H1 (cell line): ENCODE measurements at regions not wholly inside any gene's neighbourhood (a gene's known extent, or its start where the extent isn't known, plus 50 kb on each side); places are given as distances from the start of the nearest gene placed in this dataset.

Experiments used
- CTCF ChIA-PET: fragments of 300-600 bp; sonication (Branson Sonifier 250); formaldehyde crosslinking; loops from one replicate; lab custom pipeline; 2021; ENCODE audit not compliant: partially characterized antibody; lab: Charles Lee
- POLR2A ChIA-PET: fragments of 300-600 bp; sonication (Branson Sonifier 250); formaldehyde crosslinking; loops from one replicate; lab custom pipeline; 2021; ENCODE audit warnings: inconsistent platforms; ENCODE audit not compliant: partially characterized antibody; lab: Charles Lee
- DNase-seq, 2 experiments: peaks; one replicate each; pipeline versions ENCODE4 v3.0.0 to v3.0.0-alpha.2; 2010 to 2022; ENCODE audit warnings: low spot score in 2 of 2, low read depth in 1 of 2, mixed read lengths in 1 of 2
- FAIRE-seq: peaks from 2 replicates; lab custom pipeline; 2011; peaks lifted over from hg19 to GRCh38; lab: Jason Lieb, UNC
- H2AFZ ChIP-seq: 2 replicates; pipeline ENCODE4 v1.8.1; 2012; ENCODE audit warnings: low read length, inconsistent platforms
- H2AK5ac ChIP-seq: 2 replicates; pipeline ENCODE4 v1.6.1; 2013; ENCODE audit warnings: low read depth, low read length
- H2BK120ac ChIP-seq: replicated peaks from 2 replicates; pipeline ENCODE3; 2013; ENCODE audit warnings: low read depth, low read length, inconsistent platforms
- H2BK12ac ChIP-seq: 2 replicates; pipeline ENCODE4 v1.6.1; 2013; ENCODE audit warnings: low read depth, low read length
- H2BK15ac ChIP-seq: 2 replicates; pipeline ENCODE4 v1.6.1; 2013; ENCODE audit warnings: low read length
- H2BK20ac ChIP-seq: 2 replicates; pipeline ENCODE4 v1.6.1; 2013; ENCODE audit warnings: low read length
- H2BK5ac ChIP-seq: 2 replicates; pipeline ENCODE4 v1.6.1; 2013; ENCODE audit warnings: low read depth, low read length
- H3K14ac ChIP-seq: 2 replicates; pipeline ENCODE4 v1.6.1; 2013; ENCODE audit warnings: inconsistent platforms; ENCODE audit not compliant: insufficient read length
- H3K18ac ChIP-seq: 2 replicates; pipeline ENCODE4 v1.6.1; 2013; ENCODE audit warnings: low read length; ENCODE audit errors: extremely low read depth
- H3K23ac ChIP-seq: 2 replicates; pipeline ENCODE4 v1.6.1; 2013; ENCODE audit warnings: inconsistent platforms; ENCODE audit not compliant: insufficient read length
- H3K23me2 ChIP-seq: 2 replicates; pipeline ENCODE4 v1.6.1; 2013; ENCODE audit warnings: low read depth, low read length
- H3K27ac ChIP-seq: 2 replicates; pipeline ENCODE4 v1.6.1; 2011; ENCODE audit warnings: low read depth, low read length, inconsistent platforms
- H3K27me3 ChIP-seq, 4 experiments: replicated peaks in 1 of 4; 1 replicate in 1 of 4; 2 replicates in 3 of 4; pipeline versions ENCODE4 v1.6.1 to v1.8.1; 2011 to 2013; ENCODE audit warnings: low read length in 3 of 4, mild to moderate bottlenecking in 3 of 4, inconsistent platforms in 2 of 4, mixed read lengths in 2 of 4, moderate library complexity in 1 of 4; ENCODE audit not compliant: control insufficient read depth in 3 of 4, insufficient read depth in 3 of 4; ENCODE audit errors: extremely low read depth in 1 of 4
- H3K36me3 ChIP-seq, 4 experiments: 2 replicates each; pipeline versions ENCODE4 v1.6.1 to v1.8.1; 2011 to 2013; ENCODE audit warnings: mild to moderate bottlenecking in 4 of 4, low read length in 3 of 4, moderate library complexity in 2 of 4, control low read depth in 1 of 4, inconsistent platforms in 1 of 4; ENCODE audit not compliant: insufficient read depth in 4 of 4, control insufficient read depth in 2 of 4
- H3K4ac ChIP-seq: replicated peaks from 2 replicates; pipeline ENCODE3; 2013; ENCODE audit warnings: low read length, low read depth, mixed read lengths, inconsistent platforms; ENCODE audit not compliant: insufficient read length
- H3K4me1 ChIP-seq, 4 experiments: replicated peaks in 1 of 4; 1 replicate in 1 of 4; 2 replicates in 3 of 4; pipeline versions ENCODE4 v1.6.1 to v1.8.1; 2011 to 2013; ENCODE audit warnings: low read length in 3 of 4, inconsistent platforms in 2 of 4, mixed read lengths in 1 of 4; ENCODE audit not compliant: insufficient read depth in 4 of 4, control insufficient read depth in 3 of 4
- H3K4me2 ChIP-seq, 2 experiments: 2 replicates each; pipeline versions ENCODE4 v1.6.1 to v1.8.1; 2011 to 2013; ENCODE audit warnings: low read depth in 2 of 2, low read length in 2 of 2, control low read depth in 1 of 2, inconsistent platforms in 1 of 2, mild to moderate bottlenecking in 1 of 2; ENCODE audit not compliant: insufficient read depth in 1 of 2
- H3K4me3 ChIP-seq, 4 experiments: fragments of 200-600, 300-600 bp in 1 of 4; sonication (generic), shearing (Covaris generic), sonication (Bioruptor Twin) in 1 of 4; 2 replicates each; pipeline versions ENCODE4 v1.5.1 to v1.8.1; 2011 to 2016; ENCODE audit warnings: low read length in 4 of 4, low read depth in 3 of 4, control low read depth in 2 of 4, inconsistent platforms in 2 of 4, mild to moderate bottlenecking in 2 of 4, mixed read lengths in 1 of 4, moderate library complexity in 1 of 4; ENCODE audit not compliant: insufficient read depth in 2 of 4; ENCODE audit errors: extremely low read depth in 1 of 4
- H3K56ac ChIP-seq: replicated peaks from 2 replicates; pipeline ENCODE3; 2013; ENCODE audit warnings: low read depth, mild to moderate bottlenecking, mixed read lengths, low read length, inconsistent platforms; ENCODE audit not compliant: insufficient read length
- H3K79me1 ChIP-seq: 2 replicates; pipeline ENCODE4 v1.6.1; 2013; ENCODE audit warnings: low read depth, low read length, control low read depth
- H3K79me2 ChIP-seq, 2 experiments: 2 replicates each; pipeline versions ENCODE4 v1.6.1 to v1.8.1; 2012 to 2013; ENCODE audit warnings: low read length in 2 of 2, mild to moderate bottlenecking in 2 of 2, inconsistent platforms in 1 of 2; ENCODE audit not compliant: insufficient read depth in 2 of 2, control insufficient read depth in 1 of 2
- H3K9ac ChIP-seq, 4 experiments: replicated peaks in 1 of 4; 1 replicate in 1 of 4; 2 replicates in 3 of 4; pipeline versions ENCODE4 v1.6.1 to v1.8.1; 2011 to 2013; ENCODE audit warnings: low read depth in 3 of 4, low read length in 3 of 4, control low read depth in 2 of 4, mild to moderate bottlenecking in 2 of 4, moderate library complexity in 2 of 4, inconsistent platforms in 1 of 4; ENCODE audit errors: extremely low read depth in 1 of 4
- H3K9me3 ChIP-seq, 2 experiments: 2 replicates each; pipeline versions ENCODE4 v1.6.1 to v1.8.1; 2012 to 2013; ENCODE audit warnings: mild to moderate bottlenecking in 2 of 2, moderate library complexity in 2 of 2, control low read depth in 1 of 2, inconsistent platforms in 1 of 2, low read depth in 1 of 2, low read length in 1 of 2, mixed read lengths in 1 of 2; ENCODE audit not compliant: insufficient read depth in 2 of 2
- H4K20me1 ChIP-seq, 2 experiments: replicated peaks in 1 of 2; 2 replicates each; pipeline versions ENCODE3 to v1.8.1; 2011 to 2013; ENCODE audit warnings: inconsistent platforms in 2 of 2, low read length in 2 of 2, mild to moderate bottlenecking in 1 of 2; ENCODE audit not compliant: insufficient read depth in 2 of 2, control insufficient read depth in 1 of 2
- H4K5ac ChIP-seq: 2 replicates; pipeline ENCODE4 v1.6.1; 2013; ENCODE audit warnings: low read length, low read depth, mixed read lengths, inconsistent platforms; ENCODE audit not compliant: insufficient read length
- H4K8ac ChIP-seq: 2 replicates; pipeline ENCODE4 v1.8.0; 2013; ENCODE audit warnings: mild to moderate bottlenecking, moderate library complexity, low read length, inconsistent platforms; ENCODE audit not compliant: insufficient read depth; ENCODE audit errors: extremely low read depth
- H4K91ac ChIP-seq: replicated peaks from 2 replicates; pipeline ENCODE3; 2013; ENCODE audit warnings: low read length, mixed read lengths, inconsistent platforms; ENCODE audit not compliant: insufficient read length
- BRCA1 ChIP-seq: IDR thresholded peaks from 2 replicates; pipeline ENCODE4 v1.6.1; 2012; ENCODE audit warnings: low read depth, low read length, improper control_type of control experiment
- EGR1 ChIP-seq: IDR thresholded peaks from 2 replicates; pipeline ENCODE4 v1.6.1; 2011; ENCODE audit warnings: low read depth, low read length, borderline replicate concordance
- EZH2 ChIP-seq: fragments of 200-600 bp; sonication (generic); IDR thresholded peaks from 2 replicates; pipeline ENCODE4 v1.7.1; 2012; ENCODE audit warnings: low read depth, mild to moderate bottlenecking, moderate library complexity, low read length, inconsistent platforms; ENCODE audit not compliant: severe bottlenecking
- HDAC6 ChIP-seq: IDR thresholded peaks from one replicate; pipeline ENCODE4 v1.7.1; 2012; ENCODE audit warnings: low read depth, mild to moderate bottlenecking, inconsistent platforms, low read length, moderate library complexity
- KDM5A ChIP-seq: fragments of 200-600 bp; IDR thresholded peaks from 2 replicates; pipeline ENCODE4 v1.7.1; 2012; ENCODE audit warnings: mild to moderate bottlenecking, low read length, inconsistent platforms, mixed read lengths
- POLR2A ChIP-seq, 2 experiments: IDR thresholded peaks; 1 replicate in 1 of 2; 2 replicates in 1 of 2; pipeline ENCODE4 v1.6.1; 2011; ENCODE audit warnings: low read depth in 2 of 2, low read length in 2 of 2, mild to moderate bottlenecking in 2 of 2; ENCODE audit errors: control extremely low read depth in 1 of 2
- SUZ12 ChIP-seq: fragments of 200-600 bp; sonication (generic); IDR thresholded peaks from 2 replicates; pipeline ENCODE4 v1.6.1; 2012; ENCODE audit warnings: mild to moderate bottlenecking, inconsistent platforms, low read length, moderate library complexity, mixed read lengths
- TAF1 ChIP-seq: IDR thresholded peaks from 2 replicates; pipeline ENCODE4 v1.6.1; 2011; ENCODE audit warnings: mild to moderate bottlenecking, low read depth, low read length
- TAF7 ChIP-seq: optimal IDR thresholded peaks from 2 replicates; pipeline ENCODE3; 2011; ENCODE audit warnings: low read depth, mild to moderate bottlenecking, inconsistent platforms, low read length, moderate library complexity, borderline replicate concordance
- TCF12 ChIP-seq: IDR thresholded peaks from 2 replicates; pipeline ENCODE4 v1.6.1; 2011; ENCODE audit warnings: low read depth, mild to moderate bottlenecking, low read length
- TEAD4 ChIP-seq: IDR thresholded peaks from 2 replicates; pipeline ENCODE4 v1.6.1; 2012; ENCODE audit warnings: low read depth, low read length, inconsistent platforms, mixed read lengths
- YY1 ChIP-seq: IDR thresholded peaks from 2 replicates; pipeline ENCODE4 v1.6.1; 2011; ENCODE audit warnings: low read depth, mild to moderate bottlenecking, low read length
- WGBS, 2 experiments: shearing (Covaris generic) in 1 of 2; methylation state at CpG; one replicate each; pipeline versions ENCODE4 v1.1.6 to v1.1.7; 2013 to 2015; ENCODE audit warnings: low lambda C conversion rate in 2 of 2, mixed read lengths in 2 of 2, inconsistent platforms in 1 of 2, low coverage in 1 of 2, missing lambda C conversion rate in 1 of 2; ENCODE audit not compliant: insufficient replicate concordance in 2 of 2, insufficient coverage in 1 of 2, insufficient read length in 1 of 2; ENCODE audit errors: extremely low coverage in 1 of 2, missing lambda C conversion rate in 1 of 2; 5-methylcytosine and 5-hydroxymethylcytosine counted together
- TF ChIP-seq, protein P1 (sequence below): IDR thresholded peaks from 2 replicates; pipeline ENCODE4 v1.6.1; 2012; ENCODE audit warnings: inconsistent platforms

DNA sequence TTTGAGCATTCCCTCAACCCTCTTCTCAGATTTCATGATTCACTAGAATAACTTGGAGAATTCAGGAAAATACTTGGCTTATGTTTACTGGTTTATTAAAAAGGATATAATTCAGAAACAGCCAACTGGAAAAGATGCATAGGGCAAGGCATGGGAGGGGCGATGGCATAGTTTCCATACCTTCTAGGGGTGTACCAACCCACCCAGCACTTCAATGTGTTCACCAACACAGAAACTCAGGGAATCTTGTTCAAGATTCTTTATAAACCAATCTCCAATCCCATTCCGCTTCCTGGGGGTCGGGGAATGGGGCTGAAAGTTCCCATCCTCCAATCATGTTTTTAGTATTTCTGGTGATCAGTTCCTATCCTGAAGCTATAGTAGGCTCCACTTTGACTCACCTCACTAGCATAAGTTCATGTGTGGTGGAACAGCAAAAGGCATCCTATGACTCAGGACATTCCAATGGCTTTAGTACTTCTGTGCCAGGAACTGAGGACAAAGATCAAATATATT lies 164.4 kb downstream of the SIM1 start:
- Histone ChIP-seq H3K27me3 (no peaks in the 10 kb centered on the region), H2BK15ac (no peak overlapping the region), H4K20me1 (no peaks in the 10 kb centered on the region), H4K5ac (no peak overlapping the region), H3K23ac (no peak overlapping the region), H2AK5ac (no peak overlapping the region), H3K9me3 (no peaks in the 10 kb centered on the region), H3K36me3 (no peaks in the 10 kb centered on the region), H3K18ac (no peak overlapping the region), H3K4me3 (no peak overlapping the region), H2BK12ac (no peak overlapping the region), H3K27ac (no peak overlapping the region), H3K4me1 (peaks cover under 1 to 4% (median 1%) of the 10 kb centered on the region in 4 experiments; a peak in 4 of 7 replicates), H3K9ac (no peak overlapping the region), H2BK120ac (no peak overlapping the region), H3K14ac (no peak overlapping the region), H2BK5ac (no peak overlapping the region), H4K91ac (no peak overlapping the region), H4K8ac (no peak overlapping the region), H3K56ac (no peak overlapping the region), H3K79me1 (no peaks in the 10 kb centered on the region), H2AFZ (no peak overlapping the region), H3K4me2 (no peak overlapping the region), H2BK20ac (no peak overlapping the region), H3K4ac (no peak overlapping the region), H3K79me2 (no peaks in the 10 kb centered on the region), H3K23me2 (no peaks in the 10 kb centered on the region)
- ChIA-PET CTCF (no interaction called here), POLR2A (no interaction called here)
- DNase-seq (no peak), FAIRE-seq (no peak)
- WGBS, 2 experiments = 60% methylated on average over 3 of the region's 3 CpGs; no CpG with 5 or more reads in 1 of the 2 experiments
- TF ChIP-seq EGR1 (no peak), TCF12 (no peak), BRCA1 (no peak), POLR2A (IDR thresholded peaks at IDR 0.05; ENCODE audit: control extremely low read depth in 1 of 2, low read depth in 2 of 2, low read length in 2 of 2) (no peak), TAF1 (no peak), SUZ12 (no peak), TAF7 (no peak), HDAC6 (no peak), TEAD4 (no peak), KDM5A (no peak), EZH2 (no peak), YY1 (no peak)
- TF ChIP-seq, protein P1, sequence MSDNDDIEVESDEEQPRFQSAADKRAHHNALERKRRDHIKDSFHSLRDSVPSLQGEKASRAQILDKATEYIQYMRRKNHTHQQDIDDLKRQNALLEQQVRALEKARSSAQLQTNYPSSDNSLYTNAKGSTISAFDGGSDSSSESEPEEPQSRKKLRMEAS = no peak
